ENCODE measurements at regions not wholly inside any gene's neighbourhood (a gene's known extent, or its start where the extent isn't known, plus 50 kb on each side); places are given as distances from the start of the nearest gene placed in this dataset.
"Not testable (repeated sequence)": the region's sequence is repeated elsewhere in the genome, so short reads cannot be mapped to it uniquely, and the experiment has no call there.

- intact Hi-C loops (cut with micrococcal nuclease), result no loop called here
- Mint-ChIP-seq H3K9me3 (no peaks in the 10 kb centered on the region), H3K4me3 (no peak overlapping the region), H3K27ac (no peak overlapping the region), H3K4me1 (ENCODE audit: low read depth) (no peaks in the 10 kb centered on the region), H3K36me3 (no peaks in the 10 kb centered on the region), H3K27me3 (peaks cover 3% of the 10 kb centered on the region)
- CTCF ChIA-PET, result interaction anchor here (0.7 to 6.6 kb wide), 10 partner anchors 63 to 699 kb away, joined by 3 to 72 read pairs (median 4); no protein-coding TSS in a partner anchor
- POLR2A ChIA-PET, result no interaction called here
- DNase-seq, result no peak
Observed at GRCh38 chr6:134819863-134820800, 129.8 kb downstream of the ALDH8A1 start.

GRCh38 chr6:134819236-134819635, 130.7 kb downstream of the ALDH8A1 start:
- peaks cover 3% of the 10 kb centered on the region for H3K27me3 Mint-ChIP-seq
- intact Hi-C loops (cut with micrococcal nuclease), result no loop called here
- ChIA-PET POLR2A (no interaction called here), CTCF (interaction anchor here (0.9 to 6.6 kb wide), 5 partner anchors 64 to 660 kb away, joined by 3 to 72 read pairs (median 4); no protein-coding TSS in a partner anchor)
- H3K36me3 Mint-ChIP-seq, result no peaks in the 10 kb centered on the region
- no peak overlapping the region for H3K4me3 Mint-ChIP-seq
- DNase-seq, result no peak
- no peaks in the 10 kb centered on the region for H3K4me1 Mint-ChIP-seq (ENCODE audit: low read depth)
- no peaks in the 10 kb centered on the region for H3K9me3 Mint-ChIP-seq
- H3K27ac Mint-ChIP-seq, result no peak overlapping the region

GRCh38 chr6:134817448-134817847, 132.5 kb downstream of the ALDH8A1 start:
- CTCF ChIA-PET, result interaction anchor here (1.3 kb wide), 1 partner anchor 65 kb away, joined by 3 read pairs; no protein-coding TSS in a partner anchor
- POLR2A ChIA-PET, result no interaction called here
- DNase-seq, result no peak
- H3K4me3 Mint-ChIP-seq, result no peak overlapping the region
- no peaks in the 10 kb centered on the region for H3K4me1 Mint-ChIP-seq (ENCODE audit: low read depth)
- H3K36me3 Mint-ChIP-seq, result no peaks in the 10 kb centered on the region
- intact Hi-C loops (cut with micrococcal nuclease), result no loop called here
- no peaks in the 10 kb centered on the region for H3K27me3 Mint-ChIP-seq
- no peaks in the 10 kb centered on the region for H3K9me3 Mint-ChIP-seq
- H3K27ac Mint-ChIP-seq, result no peak overlapping the region

- Mint-ChIP-seq H3K9me3 (no peaks in the 10 kb centered on the region), H3K27me3 (no peaks in the 10 kb centered on the region), H3K4me3 (no peak overlapping the region), H3K27ac (no peak overlapping the region), H3K36me3 (no peaks in the 10 kb centered on the region), H3K4me1 (ENCODE audit: low read depth) (no peaks in the 10 kb centered on the region)
- DNase-seq, result no peak
- intact Hi-C loops (cut with micrococcal nuclease), result no loop called here
- POLR2A ChIA-PET, result no interaction called here
- CTCF ChIA-PET, result interaction anchor here (0.5 kb wide), 1 partner anchor 131 kb away, joined by 3 read pairs; no protein-coding TSS in a partner anchor
Observed at GRCh38 chr6:134816780-134817179, 133.1 kb downstream of the ALDH8A1 start.

- ChIA-PET POLR2A (interaction anchor here (0.6 kb wide), 1 partner anchor 59 kb away, joined by 3 read pairs; no protein-coding TSS in a partner anchor), CTCF (interaction anchor here (0.5 to 1.0 kb wide), 2 partner anchors 132 to 660 kb away, joined by 3 to 5 read pairs; no protein-coding TSS in a partner anchor)
- no peaks in the 10 kb centered on the region for H3K36me3 Mint-ChIP-seq
- DNase-seq, result no peak
- no peaks in the 10 kb centered on the region for H3K27me3 Mint-ChIP-seq
- no peak overlapping the region for H3K4me3 Mint-ChIP-seq
- no peaks in the 10 kb centered on the region for H3K9me3 Mint-ChIP-seq
- no peaks in the 10 kb centered on the region for H3K4me1 Mint-ChIP-seq (ENCODE audit: low read depth)
- intact Hi-C loops (cut with micrococcal nuclease), result no loop called here
- no peak overlapping the region for H3K27ac Mint-ChIP-seq
Observed at GRCh38 chr6:134816300-134816699, 133.6 kb downstream of the ALDH8A1 start.

- intact Hi-C loops (cut with micrococcal nuclease), result no loop called here
- POLR2A ChIA-PET, result no interaction called here
- H3K9me3 Mint-ChIP-seq, result no peaks in the 10 kb centered on the region
Observed at GRCh38 chr6:134814076-134814695, 135.7 kb downstream of the ALDH8A1 start.

GRCh38 chr6:134813146-134813545, 136.8 kb downstream of the ALDH8A1 start:
- Mint-ChIP-seq H3K4me3 (no peak overlapping the region), H3K27me3 (no peaks in the 10 kb centered on the region), H3K27ac (no peak overlapping the region), H3K36me3 (no peaks in the 10 kb centered on the region), H3K9me3 (no peaks in the 10 kb centered on the region), H3K4me1 (ENCODE audit: low read depth) (no peaks in the 10 kb centered on the region)
- intact Hi-C loops (cut with micrococcal nuclease), result no loop called here
- ChIA-PET CTCF (interaction anchor here (0.9 to 1.1 kb wide), 2 partner anchors 9 to 263 kb away, joined by 3 read pairs; no protein-coding TSS in a partner anchor), POLR2A (no interaction called here)
- DNase-seq, result no peak

More at GRCh38 chr6:134814076-134814695, 135.7 kb downstream of the ALDH8A1 start:
- H3K27ac Mint-ChIP-seq, result no peak overlapping the region
- no peak for DNase-seq
- H3K27me3 Mint-ChIP-seq, result no peaks in the 10 kb centered on the region
- no peak overlapping the region for H3K4me3 Mint-ChIP-seq
- no peaks in the 10 kb centered on the region for H3K4me1 Mint-ChIP-seq (ENCODE audit: low read depth)
- CTCF ChIA-PET, result interaction anchor here (0.9 to 1.1 kb wide), 2 partner anchors 8 to 265 kb away, joined by 3 read pairs; no protein-coding TSS in a partner anchor
- no peaks in the 10 kb centered on the region for H3K36me3 Mint-ChIP-seq

GRCh38 chr6:134810402-134810801, 139.5 kb downstream of the ALDH8A1 start:
- CTCF ChIA-PET, result interaction anchor here (1.6 kb wide), 1 partner anchor 13 kb away, joined by 10 read pairs; no protein-coding TSS in a partner anchor
- POLR2A ChIA-PET, result no interaction called here
- peaks cover 5% of the 10 kb centered on the region for H3K27me3 Mint-ChIP-seq

GRCh38 chr6:134809130-134809529, 140.8 kb downstream of the ALDH8A1 start:
- intact Hi-C loops (cut with micrococcal nuclease), result no loop called here
- Mint-ChIP-seq H3K9me3 (no peaks in the 10 kb centered on the region), H3K27ac (no peak overlapping the region), H3K27me3 (peaks cover 5% of the 10 kb centered on the region), H3K4me1 (ENCODE audit: low read depth) (no peaks in the 10 kb centered on the region), H3K4me3 (no peak overlapping the region), H3K36me3 (no peaks in the 10 kb centered on the region)
- POLR2A ChIA-PET, result no interaction called here
- no peak for DNase-seq
- CTCF ChIA-PET, result interaction anchor here (0.5 to 1.1 kb wide), 2 partner anchors 14 to 635 kb away, joined by 3 read pairs; no protein-coding TSS in a partner anchor

More at GRCh38 chr6:134810402-134810801, 139.5 kb downstream of the ALDH8A1 start:
- Mint-ChIP-seq H3K4me1 (ENCODE audit: low read depth) (no peaks in the 10 kb centered on the region), H3K36me3 (no peaks in the 10 kb centered on the region), H3K27ac (no peak overlapping the region), H3K4me3 (no peak overlapping the region), H3K9me3 (no peaks in the 10 kb centered on the region)
- intact Hi-C loops (cut with micrococcal nuclease), result no loop called here
- DNase-seq, result no peak

- Mint-ChIP-seq H3K4me1 (ENCODE audit: low read depth) (no peaks in the 10 kb centered on the region), H3K9me3 (no peaks in the 10 kb centered on the region), H3K27me3 (peaks cover 5% of the 10 kb centered on the region), H3K27ac (no peak overlapping the region), H3K4me3 (no peak overlapping the region), H3K36me3 (no peaks in the 10 kb centered on the region)
- POLR2A ChIA-PET, result no interaction called here
- CTCF ChIA-PET, result no interaction called here
- no peak for DNase-seq
- intact Hi-C loops (cut with micrococcal nuclease), result no loop called here
Observed at GRCh38 chr6:134806180-134806798, 143.6 kb downstream of the ALDH8A1 start.

- Mint-ChIP-seq H3K4me1 (ENCODE audit: low read depth) (no peaks in the 10 kb centered on the region), H3K4me3 (no peak overlapping the region), H3K27ac (no peak overlapping the region), H3K36me3 (no peaks in the 10 kb centered on the region), H3K27me3 (peaks cover 5% of the 10 kb centered on the region), H3K9me3 (no peaks in the 10 kb centered on the region)
- intact Hi-C loops (cut with micrococcal nuclease), result no loop called here
- no peak for DNase-seq
- CTCF ChIA-PET, result no interaction called here
- POLR2A ChIA-PET, result no interaction called here
Observed at GRCh38 chr6:134805168-134805567, 144.7 kb downstream of the ALDH8A1 start.

- H3K4me1 Mint-ChIP-seq (ENCODE audit: low read depth); H3K4me3 Mint-ChIP-seq; H3K9me3 Mint-ChIP-seq; H3K36me3 Mint-ChIP-seq; H3K27me3 Mint-ChIP-seq; POLR2A ChIA-PET; H3K27ac Mint-ChIP-seq; DNase-seq; intact Hi-C loops (cut with micrococcal nuclease): not testable (repeated sequence)
- CTCF ChIA-PET, result interaction anchor here (1.2 kb wide), 1 partner anchor 18 kb away, joined by 4 read pairs; no protein-coding TSS in a partner anchor
Observed at GRCh38 chr6:134804311-134804710, 145.6 kb downstream of the ALDH8A1 start.
